ENCODE measurements at regions not wholly inside any gene's neighbourhood (a gene's known extent, or its start where the extent isn't known, plus 50 kb on each side); places are given as distances from the start of the nearest gene placed in this dataset.
"Not testable (repeated sequence)": the region's sequence is repeated elsewhere in the genome, so short reads cannot be mapped to it uniquely, and the experiment has no call there.

DNA sequence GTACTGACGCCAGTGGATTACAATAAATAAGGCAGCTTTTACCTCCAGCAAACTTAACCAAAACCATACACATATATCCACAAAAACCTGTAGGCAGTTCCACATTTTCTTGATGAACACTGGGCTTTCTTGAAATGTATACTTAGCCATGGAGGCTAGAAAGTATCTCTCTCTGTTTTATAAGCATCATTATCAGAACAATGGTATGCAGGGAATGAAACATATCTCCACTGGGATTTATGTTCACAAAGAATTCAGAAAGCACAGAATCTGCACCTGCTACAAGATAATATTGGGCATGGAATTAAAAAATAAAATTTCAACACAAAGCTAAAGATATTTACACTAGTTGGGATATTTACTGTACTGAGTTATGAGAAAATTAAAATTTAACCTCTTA lies 126.1 kb upstream of the RASA1 start:
- no peak for DNase-seq (ENCODE audit: low read depth)

DNA sequence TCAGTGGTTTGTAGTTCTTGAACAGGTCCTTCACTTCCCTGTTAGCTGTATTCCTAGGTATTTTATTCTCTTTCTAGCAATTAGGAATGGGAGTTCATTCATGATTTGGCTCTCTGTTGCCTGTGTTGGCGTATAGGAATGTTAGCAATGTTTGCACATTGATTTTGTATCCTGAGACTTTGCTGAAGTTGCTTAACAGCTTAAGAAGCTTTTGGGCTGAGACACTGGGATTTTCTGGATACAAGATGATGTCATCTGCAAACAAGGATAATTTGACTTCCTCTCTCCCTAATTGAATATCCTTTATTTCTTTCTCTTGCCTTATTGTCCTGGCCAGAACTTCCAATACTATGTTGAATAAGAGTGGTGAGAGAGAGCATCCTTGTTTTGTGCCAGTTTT lies 121.8 kb upstream of the RASA1 start:
- peak; percentile 23 for DNase-seq (ENCODE audit: low read depth)

DNA sequence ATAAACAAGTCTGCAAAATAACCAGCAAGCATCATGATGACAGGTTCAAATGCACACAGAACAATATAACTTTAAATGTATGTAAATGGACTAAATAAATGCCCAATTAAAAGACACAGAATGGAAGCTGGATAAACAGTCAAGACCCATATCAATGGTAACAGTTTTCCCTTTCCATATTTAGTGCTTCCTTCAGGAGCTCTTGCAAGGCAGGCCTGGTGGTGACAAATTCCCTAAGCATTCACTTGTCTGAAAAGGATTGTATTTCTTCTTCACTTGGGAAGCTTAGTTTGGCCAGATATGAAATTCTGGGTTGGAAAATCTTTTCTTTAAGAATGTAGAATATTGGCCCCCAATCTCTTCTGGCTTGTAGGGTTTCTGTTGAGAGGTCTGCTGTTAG lies 120.2 kb upstream of the RASA1 start:
- DNase-seq (ENCODE audit: low read depth) = no peak

DNA sequence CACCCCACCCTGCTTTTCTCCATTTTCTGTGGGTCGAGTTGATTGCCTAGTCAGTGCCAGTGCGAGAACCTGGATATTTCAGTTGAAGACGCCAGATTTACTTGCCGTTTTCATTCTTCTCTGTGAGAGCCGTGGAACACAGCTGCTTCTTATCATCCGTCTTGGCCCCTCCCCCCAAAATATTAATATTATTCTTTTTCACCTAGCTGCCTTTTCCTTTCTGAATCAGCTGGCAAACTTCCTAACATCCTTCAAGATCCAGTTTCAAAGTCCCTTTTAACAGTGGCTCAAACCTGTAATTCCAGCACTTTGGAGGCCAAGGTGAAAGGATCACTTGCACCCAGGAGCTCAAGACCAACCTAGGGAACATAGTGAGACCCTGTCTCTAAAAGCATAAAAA lies 117.1 kb upstream of the RASA1 start:
- no peak for DNase-seq (ENCODE audit: low read depth)

GRCh38 chr5:87151547-87151946 lies 116.1 kb upstream of the RASA1 start:
- DNase-seq (ENCODE audit: low read depth) = peak; percentile 79

DNA sequence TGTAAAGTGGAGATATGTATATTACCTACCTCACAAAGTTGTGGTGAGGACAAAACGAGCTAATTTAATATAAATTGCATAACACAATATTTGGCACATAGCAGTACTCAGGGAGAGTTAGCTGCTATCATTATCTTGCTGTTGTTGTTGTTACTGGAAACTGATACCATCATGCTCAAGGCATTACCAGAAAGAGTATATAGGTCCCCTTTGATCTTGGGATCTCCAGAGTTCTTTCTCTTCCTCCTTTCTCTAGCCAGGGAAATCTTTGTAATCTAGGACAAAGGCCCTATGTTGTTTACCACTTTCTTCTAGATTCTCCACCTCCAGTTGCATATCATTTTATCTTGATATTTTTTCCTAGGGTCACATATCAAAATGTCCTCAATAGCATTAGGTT lies 114.8 kb upstream of the RASA1 start:
- DNase-seq (ENCODE audit: low read depth) = no peak

DNA sequence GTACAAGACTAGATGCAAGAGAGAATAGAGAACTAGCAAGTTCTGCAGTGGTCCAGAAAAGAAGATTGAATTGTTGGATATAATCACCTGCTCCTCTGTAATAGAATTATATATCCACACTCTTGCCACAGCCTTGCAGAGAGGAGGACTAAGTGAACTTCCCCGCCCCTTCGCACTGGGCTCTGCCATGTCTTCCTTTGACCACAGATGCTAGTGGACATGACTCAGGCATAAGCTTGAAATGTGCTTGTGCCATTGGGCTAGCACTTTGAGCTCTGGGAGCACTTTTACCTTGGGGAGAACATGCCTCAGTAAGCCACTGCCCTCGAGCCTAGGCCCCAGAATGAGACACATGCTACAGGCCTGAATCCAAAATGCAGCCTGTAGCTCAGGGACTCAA lies 113.5 kb upstream of the RASA1 start:
- DNase-seq (ENCODE audit: low read depth) = no peak

DNA sequence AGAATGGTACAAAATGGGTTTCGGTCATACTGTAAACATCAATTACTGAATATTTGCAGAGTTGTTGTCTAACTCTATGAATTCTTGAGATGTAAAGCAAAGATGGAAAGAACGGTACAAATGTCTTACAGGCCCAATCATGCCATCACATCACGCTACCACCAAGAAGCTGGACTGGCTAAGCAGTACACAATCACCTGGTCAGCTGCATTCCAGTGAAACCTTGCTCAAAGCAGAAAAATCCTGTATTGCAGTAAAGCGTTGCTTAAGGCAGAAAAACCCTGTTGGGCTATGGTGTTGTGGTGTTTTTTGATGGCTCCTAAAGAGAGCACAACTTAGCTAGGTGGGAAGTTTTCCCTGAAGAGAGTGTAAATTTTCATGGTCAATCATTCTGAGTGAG lies 112.6 kb upstream of the RASA1 start:
- DNase-seq (ENCODE audit: low read depth) = no peak

- DNase-seq (ENCODE audit: low read depth) = no peak
These were observed 111.1 kb upstream of the RASA1 start for GRCh38 chr5:87156631-87157030.

DNA sequence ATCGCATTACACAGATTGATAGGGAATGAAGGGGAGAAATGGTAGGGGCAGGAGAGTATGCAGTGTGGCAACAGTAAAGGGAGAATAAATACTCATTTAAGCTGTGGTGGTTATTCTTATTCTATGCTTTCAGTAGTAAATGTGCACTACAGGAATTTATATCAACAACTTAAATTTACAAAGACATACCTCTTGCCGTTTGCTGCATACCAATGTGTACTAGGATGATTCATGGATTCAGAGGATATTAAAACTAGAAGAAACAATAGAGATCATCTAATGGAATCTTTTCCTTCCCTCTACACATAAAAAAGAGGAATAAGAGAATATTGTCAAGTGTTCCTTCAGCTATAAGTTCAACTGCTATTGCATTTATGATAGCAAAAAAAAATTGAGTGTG lies 103.3 kb upstream of the RASA1 start:
- DNase-seq (ENCODE audit: low read depth) = no peak

DNA sequence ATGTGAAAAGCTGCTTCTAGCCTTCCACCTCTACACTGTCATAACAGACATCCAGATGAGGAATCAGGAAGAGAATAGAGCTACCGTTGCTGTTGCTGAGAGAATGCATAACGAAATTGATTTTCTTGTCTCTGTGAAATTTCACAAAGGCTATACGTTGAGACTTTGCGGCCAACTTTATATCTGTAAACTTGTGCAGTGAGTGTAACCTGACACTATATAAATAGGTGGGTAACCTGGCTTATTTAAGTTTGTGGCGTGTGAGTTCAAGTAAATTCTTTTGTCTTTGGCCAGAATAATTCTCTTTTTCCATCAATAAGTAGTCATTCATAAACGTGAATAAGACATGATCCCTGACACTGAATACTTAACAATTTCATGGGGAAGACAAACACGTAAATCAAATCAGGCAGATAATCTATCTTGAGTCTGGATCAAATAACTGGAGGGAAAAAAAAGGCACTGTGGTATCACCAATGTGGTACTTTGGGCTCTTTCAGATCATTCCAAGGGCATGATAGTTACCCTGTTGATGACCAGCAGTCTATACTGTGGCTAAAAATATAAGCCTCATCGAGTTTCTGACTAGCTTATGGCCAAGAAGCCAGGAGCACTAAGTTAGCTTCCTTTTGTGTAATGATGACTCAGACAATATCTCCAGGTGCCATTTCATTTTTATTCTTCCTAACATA lies 98.2 kb upstream of the RASA1 start:
- DNase-seq (ENCODE audit: low read depth) = no peak

DNA sequence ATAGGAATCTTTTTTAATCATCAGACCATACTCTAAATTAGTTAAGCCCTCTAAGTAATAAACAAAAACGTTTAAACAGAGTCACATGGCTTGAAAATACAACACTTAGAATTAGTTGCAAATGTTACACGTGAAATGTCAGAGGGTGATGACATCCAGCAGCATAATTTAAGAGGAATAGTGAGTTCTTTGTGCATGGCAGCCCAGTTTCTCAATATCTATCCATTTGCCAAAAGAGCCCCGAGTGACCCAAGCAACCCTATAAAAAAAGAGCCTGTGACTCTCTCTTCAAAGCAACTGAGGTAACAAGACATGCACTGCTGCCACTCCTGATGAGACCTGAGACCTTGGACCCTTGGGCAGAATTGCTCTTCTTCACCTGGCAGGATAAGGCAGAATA lies 96.9 kb upstream of the RASA1 start:
- no peak for DNase-seq (ENCODE audit: low read depth)

GRCh38 chr5:87182649-87183048 lies 85.0 kb upstream of the RASA1 start:
- no peak for DNase-seq (ENCODE audit: low read depth)

GRCh38 chr5:87183896-87184295 lies 83.8 kb upstream of the RASA1 start:
- no peak for DNase-seq (ENCODE audit: low read depth)

DNA sequence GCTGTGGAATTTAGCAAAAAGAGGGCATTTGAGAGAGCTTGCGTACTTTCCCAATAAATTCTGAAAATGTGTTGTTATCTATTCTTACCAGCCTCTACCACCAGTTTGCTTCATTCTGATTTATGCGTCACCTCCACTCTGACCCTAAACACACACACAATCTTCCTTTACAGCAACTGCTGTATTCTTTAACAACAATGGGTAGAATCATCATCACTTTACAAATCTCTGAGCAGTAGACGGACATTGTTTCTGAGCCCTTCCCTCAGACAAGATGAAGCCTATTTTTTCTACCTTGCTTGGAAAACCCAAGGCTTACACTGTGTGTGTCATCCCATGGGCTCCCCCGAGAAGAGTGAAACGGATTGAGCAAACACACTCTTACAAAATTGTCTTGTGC lies 83.1 kb upstream of the RASA1 start:
- DNase-seq (ENCODE audit: low read depth) = no peak

- DNase-seq (ENCODE audit: low read depth) = no peak
These were observed 81.8 kb upstream of the RASA1 start for GRCh38 chr5:87185838-87186237.

DNA sequence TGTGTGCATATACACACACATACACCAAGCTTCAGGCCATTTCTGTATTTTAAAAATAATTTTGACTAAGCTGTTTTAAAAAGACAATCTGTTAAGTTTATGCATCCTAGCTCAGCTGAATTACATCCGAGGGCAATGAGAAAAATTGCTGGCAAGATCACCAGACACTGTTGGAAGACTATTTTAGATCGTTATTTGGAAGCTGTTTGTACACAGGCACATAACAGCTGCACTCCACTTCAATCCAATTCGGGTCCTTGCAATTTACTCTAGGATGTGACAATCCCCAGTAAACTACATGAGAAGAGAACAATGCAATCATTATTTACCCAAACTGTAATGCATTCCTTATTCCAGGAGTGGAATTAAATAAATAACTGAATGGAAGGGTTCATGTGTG lies 79.3 kb upstream of the RASA1 start:
- DNase-seq (ENCODE audit: low read depth) = no peak

GRCh38 chr5:87190041-87190440 lies 77.6 kb upstream of the RASA1 start:
- DNase-seq (ENCODE audit: low read depth) = no peak

DNA sequence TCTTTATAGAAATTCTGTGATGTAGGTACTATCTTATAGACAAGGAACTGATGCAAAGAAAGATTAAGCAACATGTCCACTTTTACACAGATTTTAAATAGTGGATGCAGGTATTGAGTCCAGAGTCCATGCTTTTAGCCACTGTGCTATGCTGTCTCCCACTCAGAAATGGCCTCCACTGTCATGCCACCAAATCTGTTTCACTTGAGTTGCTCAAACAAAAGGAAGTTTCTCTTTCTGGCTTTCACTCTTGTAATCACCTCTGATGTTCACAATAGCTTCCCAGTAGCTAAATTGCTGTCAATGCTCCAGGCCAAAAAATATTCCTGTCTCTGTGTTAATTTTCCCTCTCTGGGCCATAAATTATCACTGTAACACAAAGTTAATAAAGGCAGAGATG lies 77.0 kb upstream of the RASA1 start:
- no peak for DNase-seq (ENCODE audit: low read depth)

- DNase-seq (ENCODE audit: low read depth) = no peak
These were observed 76.0 kb upstream of the RASA1 start for GRCh38 chr5:87191645-87192044.

DNA sequence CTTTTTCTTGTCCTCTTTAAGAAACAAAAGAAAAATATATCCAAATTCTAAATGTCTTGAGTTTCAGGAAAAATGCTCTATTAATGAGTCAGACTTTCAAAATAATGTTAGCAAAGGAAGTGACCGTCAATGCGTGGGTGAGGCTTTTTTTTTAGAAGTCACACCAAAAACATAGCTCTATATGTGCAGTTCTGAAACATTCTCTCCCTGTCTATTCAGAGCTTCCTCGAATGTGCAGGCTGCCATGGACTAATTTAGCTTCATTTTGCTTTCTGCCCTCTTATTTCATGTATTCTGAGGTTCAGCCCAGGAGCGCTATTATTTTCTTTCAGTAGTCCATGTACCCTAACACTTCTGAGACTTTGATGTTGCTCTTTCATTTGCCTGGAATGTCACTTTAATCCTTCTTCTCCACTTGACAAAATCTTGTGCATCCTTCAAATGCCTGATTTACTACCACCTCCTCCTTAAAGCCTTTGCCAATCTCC lies 72.5 kb upstream of the RASA1 start:
- DNase-seq (ENCODE audit: low read depth) = peak; percentile 26

- no peak for DNase-seq (ENCODE audit: low read depth)
These were observed 72.1 kb upstream of the RASA1 start for GRCh38 chr5:87195616-87196015.

DNA sequence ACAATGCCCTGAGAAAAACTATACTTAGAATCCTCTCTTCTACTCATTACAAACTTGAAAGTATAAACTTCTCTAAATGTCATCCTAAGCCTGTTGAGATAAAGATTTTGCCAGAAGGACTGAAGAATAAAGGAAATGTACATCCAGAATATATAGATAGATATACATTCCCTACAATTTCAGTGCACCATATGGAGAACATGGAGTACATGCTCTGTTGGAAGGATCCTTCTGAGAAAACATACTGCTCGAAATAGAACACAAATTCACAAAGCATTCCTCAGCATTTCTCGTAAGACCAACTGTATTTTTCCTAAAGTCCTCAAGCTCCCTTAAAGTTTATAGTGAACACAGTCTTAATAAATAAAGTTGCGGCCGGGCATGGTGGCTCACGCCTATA lies 69.7 kb upstream of the RASA1 start:
- DNase-seq (ENCODE audit: low read depth) = no peak

GRCh38 chr5:87199246-87199645 lies 68.4 kb upstream of the RASA1 start:
- not testable (repeated sequence) for DNase-seq (ENCODE audit: low read depth)

DNA sequence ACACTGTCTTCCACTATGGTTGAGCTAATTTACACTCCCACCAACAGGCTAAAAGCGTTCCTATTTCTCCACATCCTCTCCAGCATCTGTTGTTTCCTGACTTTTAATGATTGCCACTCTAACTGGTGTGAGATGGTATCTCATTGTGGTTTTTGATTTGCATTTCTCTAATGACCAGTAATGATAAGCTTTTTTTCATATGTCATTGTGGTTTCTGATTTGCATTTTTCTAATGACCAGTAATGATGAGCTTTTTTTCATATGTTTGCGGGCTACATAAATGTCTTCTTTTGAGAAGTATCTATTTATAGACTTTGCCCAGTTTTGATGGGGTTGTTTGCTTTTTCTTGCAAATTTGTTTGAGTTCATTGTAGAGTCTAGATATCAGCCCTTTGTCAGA lies 68.0 kb upstream of the RASA1 start:
- DNase-seq (ENCODE audit: low read depth) = not testable (repeated sequence)
